ENCODE measurements at regions not wholly inside any gene's neighbourhood (a gene's known extent, or its start where the extent isn't known, plus 50 kb on each side); places are given as distances from the start of the nearest gene placed in this dataset.

DNA sequence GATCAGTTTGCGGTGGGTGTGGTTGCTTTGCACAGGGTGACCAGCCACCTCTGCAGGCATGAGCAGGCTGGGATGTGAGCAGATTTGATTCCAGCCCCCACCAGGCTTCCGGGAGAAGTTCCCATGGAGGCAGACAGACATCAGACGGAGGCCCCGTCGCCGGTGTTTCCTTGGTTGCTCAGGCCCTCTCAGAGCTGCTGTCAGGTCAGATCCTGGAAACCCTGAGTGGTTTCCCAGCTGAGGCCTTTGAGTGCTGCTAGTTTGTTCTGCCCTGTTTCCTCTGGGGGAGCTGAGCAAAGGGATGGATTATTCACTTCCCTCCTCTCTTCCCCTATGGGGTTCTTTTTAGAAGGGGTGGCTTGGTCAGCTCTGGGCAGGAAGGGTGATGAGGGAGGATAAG lies 62.2 kb downstream of the FAM241B start:
- no peaks in the 10 kb centered on the region for H3K4me1 ChIP-seq (ENCODE audit: insufficient read depth, low read length, poor library complexity, severe bottlenecking)
- no peak overlapping the region for H2AFZ ChIP-seq (ENCODE audit: low read length)
- no peaks in the 10 kb centered on the region for H3K9me3 ChIP-seq (ENCODE audit: insufficient read depth, low read depth, low read length)
- no peaks in the 10 kb centered on the region for H3K79me2 ChIP-seq (ENCODE audit: insufficient read depth, low read length)
- no peaks in the 10 kb centered on the region for H3K36me3 ChIP-seq (ENCODE audit: insufficient read depth, low read length)
- H3F3A ChIP-seq (ENCODE audit: low read depth) = no peaks in the 10 kb centered on the region
- no peaks in the 10 kb centered on the region for H3K9me2 ChIP-seq (replicated peaks; ENCODE audit: low read depth, low read length)
- H3K4me3 ChIP-seq (ENCODE audit: low read length, poor library complexity, severe bottlenecking) = no peak overlapping the region
- no peak overlapping the region for H3K4me2 ChIP-seq (ENCODE audit: low read depth, low read length, poor library complexity, severe bottlenecking)
- no peak for TF ChIP-seq EZH2phosphoT487 (IDR thresholded peaks at IDR 0.05; ENCODE audit: borderline replicate concordance)
- TF ChIP-seq, protein P1, sequence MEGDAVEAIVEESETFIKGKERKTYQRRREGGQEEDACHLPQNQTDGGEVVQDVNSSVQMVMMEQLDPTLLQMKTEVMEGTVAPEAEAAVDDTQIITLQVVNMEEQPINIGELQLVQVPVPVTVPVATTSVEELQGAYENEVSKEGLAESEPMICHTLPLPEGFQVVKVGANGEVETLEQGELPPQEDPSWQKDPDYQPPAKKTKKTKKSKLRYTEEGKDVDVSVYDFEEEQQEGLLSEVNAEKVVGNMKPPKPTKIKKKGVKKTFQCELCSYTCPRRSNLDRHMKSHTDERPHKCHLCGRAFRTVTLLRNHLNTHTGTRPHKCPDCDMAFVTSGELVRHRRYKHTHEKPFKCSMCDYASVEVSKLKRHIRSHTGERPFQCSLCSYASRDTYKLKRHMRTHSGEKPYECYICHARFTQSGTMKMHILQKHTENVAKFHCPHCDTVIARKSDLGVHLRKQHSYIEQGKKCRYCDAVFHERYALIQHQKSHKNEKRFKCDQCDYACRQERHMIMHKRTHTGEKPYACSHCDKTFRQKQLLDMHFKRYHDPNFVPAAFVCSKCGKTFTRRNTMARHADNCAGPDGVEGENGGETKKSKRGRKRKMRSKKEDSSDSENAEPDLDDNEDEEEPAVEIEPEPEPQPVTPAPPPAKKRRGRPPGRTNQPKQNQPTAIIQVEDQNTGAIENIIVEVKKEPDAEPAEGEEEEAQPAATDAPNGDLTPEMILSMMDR (conservative IDR thresholded peaks at IDR 0.05; ENCODE audit: low read length) = no peak
- no peak overlapping the region for H3K9ac ChIP-seq (ENCODE audit: low read depth, low read length, poor library complexity, severe bottlenecking)
- H4K20me1 ChIP-seq (ENCODE audit: insufficient read depth, low read length, poor library complexity, severe bottlenecking) = no peaks in the 10 kb centered on the region
- no peaks in the 10 kb centered on the region for H3K27me3 ChIP-seq (ENCODE audit: insufficient read depth, low read length, poor library complexity, severe bottlenecking)

DNA sequence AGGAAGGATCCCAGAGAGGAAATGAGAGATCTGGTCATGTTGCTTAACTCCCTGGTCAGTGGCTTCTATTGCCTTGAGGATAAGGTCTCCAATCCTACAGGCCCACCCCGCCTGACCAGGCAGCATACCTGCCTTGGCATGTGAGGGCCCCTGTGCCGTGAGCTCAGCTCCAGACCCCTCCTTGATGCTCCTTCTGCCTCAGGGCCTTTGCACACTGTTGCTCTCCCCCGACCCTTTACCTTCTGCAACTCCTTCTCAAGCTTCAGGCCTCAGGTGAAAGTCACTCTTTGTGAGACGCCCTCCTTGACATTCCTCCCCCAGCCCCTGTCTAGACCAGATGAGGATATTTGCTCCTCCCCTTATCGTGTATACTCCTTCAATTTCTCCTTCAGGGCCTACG lies 62.8 kb downstream of the FAM241B start:
- no peaks in the 10 kb centered on the region for H3K79me2 ChIP-seq (ENCODE audit: insufficient read depth, low read length)
- no peak overlapping the region for H3K9ac ChIP-seq (ENCODE audit: low read depth, low read length, poor library complexity, severe bottlenecking)
- H3F3A ChIP-seq (ENCODE audit: low read depth) = no peaks in the 10 kb centered on the region
- no peaks in the 10 kb centered on the region for H3K27me3 ChIP-seq (ENCODE audit: insufficient read depth, low read length, poor library complexity, severe bottlenecking)
- no peak overlapping the region for H3K4me2 ChIP-seq (ENCODE audit: low read depth, low read length, poor library complexity, severe bottlenecking)
- H2AFZ ChIP-seq (ENCODE audit: low read length) = no peak overlapping the region
- no peaks in the 10 kb centered on the region for H3K9me2 ChIP-seq (replicated peaks; ENCODE audit: low read depth, low read length)
- H3K36me3 ChIP-seq (ENCODE audit: insufficient read depth, low read length) = no peaks in the 10 kb centered on the region
- H3K4me1 ChIP-seq (ENCODE audit: insufficient read depth, low read length, poor library complexity, severe bottlenecking) = no peaks in the 10 kb centered on the region
- TF ChIP-seq EZH2phosphoT487 (IDR thresholded peaks at IDR 0.05; ENCODE audit: borderline replicate concordance) = no peak
- TF ChIP-seq, protein P1 (conservative IDR thresholded peaks at IDR 0.05; ENCODE audit: low read length) = no peak
- no peaks in the 10 kb centered on the region for H4K20me1 ChIP-seq (ENCODE audit: insufficient read depth, low read length, poor library complexity, severe bottlenecking)
- no peak overlapping the region for H3K4me3 ChIP-seq (ENCODE audit: low read length, poor library complexity, severe bottlenecking)
- H3K9me3 ChIP-seq (ENCODE audit: insufficient read depth, low read depth, low read length) = no peaks in the 10 kb centered on the region

DNA sequence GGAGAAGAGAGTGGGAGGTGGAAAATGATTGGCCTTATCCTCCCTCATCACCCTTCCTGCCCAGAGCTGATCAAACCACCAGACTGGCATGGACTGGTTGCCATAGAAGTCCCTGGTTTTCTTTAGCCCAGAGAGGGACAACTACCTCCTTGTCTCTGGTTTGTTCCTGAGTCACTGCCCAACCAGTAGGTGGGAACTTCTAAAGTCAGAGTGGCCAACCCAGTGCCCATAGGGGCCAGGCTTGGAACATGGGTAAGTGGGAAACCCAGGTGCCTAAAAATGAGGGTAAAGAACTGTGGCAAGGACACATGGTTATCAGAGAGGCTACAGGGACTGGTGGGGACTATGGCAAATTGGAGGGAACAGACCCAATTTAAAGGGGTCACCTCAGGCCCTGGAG lies 63.8 kb downstream of the FAM241B start:
- no peak overlapping the region for H3K4me3 ChIP-seq (ENCODE audit: low read length, poor library complexity, severe bottlenecking)
- H3K9me2 ChIP-seq (replicated peaks; ENCODE audit: low read depth, low read length) = no peaks in the 10 kb centered on the region
- no peaks in the 10 kb centered on the region for H3K79me2 ChIP-seq (ENCODE audit: insufficient read depth, low read length)
- no peaks in the 10 kb centered on the region for H3F3A ChIP-seq (ENCODE audit: low read depth)
- H3K9ac ChIP-seq (ENCODE audit: low read depth, low read length, poor library complexity, severe bottlenecking) = no peak overlapping the region
- H4K20me1 ChIP-seq (ENCODE audit: insufficient read depth, low read length, poor library complexity, severe bottlenecking) = no peaks in the 10 kb centered on the region
- no peaks in the 10 kb centered on the region for H3K36me3 ChIP-seq (ENCODE audit: insufficient read depth, low read length)
- H3K4me2 ChIP-seq (ENCODE audit: low read depth, low read length, poor library complexity, severe bottlenecking) = no peak overlapping the region
- no peaks in the 10 kb centered on the region for H3K4me1 ChIP-seq (ENCODE audit: insufficient read depth, low read length, poor library complexity, severe bottlenecking)
- H3K9me3 ChIP-seq (ENCODE audit: insufficient read depth, low read depth, low read length) = no peaks in the 10 kb centered on the region
- TF ChIP-seq, protein P1 (conservative IDR thresholded peaks at IDR 0.05; ENCODE audit: low read length) = no peak
- TF ChIP-seq EZH2phosphoT487 (IDR thresholded peaks at IDR 0.05; ENCODE audit: borderline replicate concordance) = no peak
- no peaks in the 10 kb centered on the region for H3K27me3 ChIP-seq (ENCODE audit: insufficient read depth, low read length, poor library complexity, severe bottlenecking)
- H2AFZ ChIP-seq (ENCODE audit: low read length) = no peak overlapping the region
